ENCODE measurements at regions not wholly inside any gene's neighbourhood (a gene's known extent, or its start where the extent isn't known, plus 50 kb on each side); places are given as distances from the start of the nearest gene placed in this dataset.

DNA sequence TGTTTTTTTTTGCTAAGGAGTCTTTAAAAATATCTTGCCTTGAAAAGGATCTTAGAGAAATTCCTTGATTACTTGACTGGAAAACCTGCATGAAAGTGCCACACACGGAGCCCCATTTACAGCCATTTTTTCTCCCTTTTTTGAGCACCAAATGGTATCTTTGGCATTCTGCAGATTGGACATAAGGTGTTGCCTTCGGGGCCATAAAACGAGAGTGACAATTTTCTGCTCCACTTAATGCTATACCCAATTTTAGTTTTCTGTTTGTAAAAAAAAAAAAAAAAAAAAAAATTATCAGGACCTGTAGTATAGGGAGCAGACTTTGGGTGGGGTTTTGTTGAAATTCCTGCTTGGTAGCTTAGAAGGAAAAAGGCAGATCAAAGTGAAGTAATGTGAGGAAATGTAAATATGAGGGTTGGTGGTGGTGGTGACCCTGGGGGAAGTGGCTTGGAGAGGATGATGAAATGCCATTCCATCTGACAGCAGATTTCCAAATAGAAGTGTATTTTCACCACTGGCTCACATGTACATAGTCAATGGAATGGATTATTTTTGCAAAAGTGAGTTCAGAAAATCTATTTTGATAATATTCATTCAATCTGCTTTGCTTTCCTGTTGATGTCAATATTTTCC is 212.1 kb upstream of the SOX4 start:
- ATAC-seq (no peak), DNase-seq (no peak)
- Mint-ChIP-seq H3K36me3 (ENCODE audit: low read depth) (no peaks in the 10 kb centered on the region), H3K27ac (no peak overlapping the region), H3K4me1 (no peaks in the 10 kb centered on the region), H3K27me3 (peaks cover 4% of the 10 kb centered on the region), H3K4me3 (no peak overlapping the region), H3K9me3 (peaks cover 4% of the 10 kb centered on the region)

DNA sequence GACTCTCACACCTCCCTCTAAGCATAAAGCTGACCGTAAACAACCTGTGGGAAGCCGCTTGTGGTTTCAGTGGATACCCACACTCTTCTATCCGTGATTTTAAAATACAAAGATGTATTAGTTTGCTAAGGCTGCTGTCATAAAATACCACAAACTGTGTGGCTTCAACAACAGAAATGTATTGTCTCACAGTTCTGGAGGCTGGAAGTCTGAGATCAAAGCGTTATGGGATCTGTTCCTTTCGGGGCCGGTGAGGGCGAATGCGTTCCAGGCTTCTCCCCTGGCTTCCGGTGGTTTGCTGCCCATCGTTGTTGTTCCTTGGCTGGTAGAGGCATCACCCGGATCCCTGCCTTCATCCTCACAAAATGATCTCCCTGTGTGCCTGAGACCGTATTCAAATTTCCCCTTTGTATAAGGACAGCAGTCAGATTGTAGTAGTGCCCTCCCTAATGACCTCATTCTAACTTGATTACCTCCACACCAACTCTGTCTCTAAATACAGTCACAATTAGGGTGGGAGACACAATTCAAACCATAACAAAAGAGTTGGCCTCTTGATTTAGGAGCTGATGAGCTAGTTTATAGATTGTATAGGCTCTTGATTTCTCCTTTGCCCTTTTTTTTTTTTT is 210.6 kb upstream of the SOX4 start:
- Mint-ChIP-seq H3K27me3 (peaks cover 4% of the 10 kb centered on the region), H3K4me1 (no peaks in the 10 kb centered on the region), H3K36me3 (ENCODE audit: low read depth) (no peaks in the 10 kb centered on the region), H3K4me3 (no peak overlapping the region), H3K9me3 (peaks cover 4% of the 10 kb centered on the region), H3K27ac (no peak overlapping the region)
- no peak for ATAC-seq
- no peak for DNase-seq

DNA sequence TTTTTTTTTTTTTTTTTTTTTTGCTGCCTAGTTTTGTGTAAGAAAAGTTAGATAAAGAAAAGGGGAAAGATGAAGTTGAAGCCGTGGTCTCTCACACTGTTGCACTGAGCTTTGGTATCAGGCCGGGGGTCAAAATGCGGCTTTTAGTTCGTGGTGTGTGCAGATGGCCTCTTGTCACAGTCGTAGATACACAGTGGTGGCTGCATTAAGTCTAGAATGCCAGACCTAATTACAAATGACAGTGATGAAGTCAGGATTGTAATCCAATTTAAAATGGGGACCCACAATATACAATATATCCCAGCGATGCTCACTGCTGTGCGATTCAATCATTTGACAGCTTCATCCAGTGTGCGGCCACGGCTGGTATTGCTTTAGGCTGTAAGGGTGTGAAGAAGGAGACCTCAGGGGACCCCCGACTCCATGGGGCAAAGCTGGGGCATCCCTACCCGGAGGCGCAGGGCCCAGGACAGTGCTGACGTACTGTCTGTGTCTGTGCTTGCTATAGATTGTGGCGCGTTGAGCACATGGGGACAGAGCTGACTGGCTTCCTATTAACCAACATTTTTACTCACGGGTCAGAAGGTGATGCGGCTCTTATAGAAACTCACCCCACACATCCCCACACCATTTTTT is 210.0 kb upstream of the SOX4 start:
- H3K4me1 Mint-ChIP-seq: no peaks in the 10 kb centered on the region
- no peak overlapping the region for H3K4me3 Mint-ChIP-seq
- no peak for ATAC-seq

DNA sequence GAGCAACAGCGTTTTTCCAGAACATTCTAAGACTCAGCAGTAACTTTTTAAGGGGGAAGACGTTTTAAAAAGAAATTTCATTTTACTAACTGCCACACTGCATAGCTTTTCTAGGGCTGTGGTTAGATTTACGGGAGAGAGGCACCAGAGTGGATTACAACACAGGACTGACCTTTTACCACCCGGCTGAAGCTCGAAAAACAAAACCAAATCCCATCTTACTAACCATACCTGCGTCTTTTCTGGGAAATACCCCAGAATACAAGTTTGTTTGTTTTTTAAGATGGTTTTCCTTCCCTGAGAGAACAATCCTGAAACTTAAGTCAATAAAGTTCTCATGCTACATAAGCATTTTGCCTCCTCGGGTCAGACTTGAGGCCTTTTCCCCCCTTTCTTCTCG is 209.3 kb upstream of the SOX4 start:
- Mint-ChIP-seq H3K4me1 (no peaks in the 10 kb centered on the region), H3K36me3 (ENCODE audit: low read depth) (no peaks in the 10 kb centered on the region), H3K27ac (no peak overlapping the region), H3K9me3 (peaks cover 4% of the 10 kb centered on the region), H3K27me3 (peaks cover 4% of the 10 kb centered on the region), H3K4me3 (no peak overlapping the region)
- DNase-seq (no peak), ATAC-seq (no peak)

More for the DNA sequence above, 210.0 kb upstream of the SOX4 start:
- peaks cover 4% of the 10 kb centered on the region for H3K27me3 Mint-ChIP-seq
- H3K36me3 Mint-ChIP-seq (ENCODE audit: low read depth): no peaks in the 10 kb centered on the region
- peaks cover 4% of the 10 kb centered on the region for H3K9me3 Mint-ChIP-seq
- no peak for DNase-seq
- no peak overlapping the region for H3K27ac Mint-ChIP-seq

DNA sequence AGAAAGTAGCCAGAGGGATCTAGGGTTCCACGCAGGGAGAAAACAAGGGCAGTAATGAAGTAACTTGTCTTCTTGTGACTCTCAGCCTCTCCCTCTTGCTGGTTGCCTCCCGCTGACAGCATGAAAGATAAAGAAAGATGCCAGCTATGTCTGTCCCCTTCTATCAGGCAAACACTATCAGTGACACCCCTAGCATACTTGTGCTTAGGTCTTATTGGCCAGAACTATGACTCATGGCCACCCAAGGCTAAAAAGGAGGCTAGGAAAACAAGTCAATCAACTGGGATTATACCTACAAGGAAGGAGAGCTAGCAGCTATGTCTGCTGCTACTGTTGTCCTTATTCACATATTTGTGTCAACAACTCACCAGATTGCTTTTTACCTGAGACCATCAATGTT is 206.8 kb upstream of the SOX4 start:
- Mint-ChIP-seq H3K4me1 (no peaks in the 10 kb centered on the region), H3K27ac (no peak overlapping the region), H3K4me3 (no peak overlapping the region), H3K36me3 (ENCODE audit: low read depth) (no peaks in the 10 kb centered on the region), H3K27me3 (peaks cover 4% of the 10 kb centered on the region), H3K9me3 (peaks cover 4% of the 10 kb centered on the region)
- ATAC-seq: no peak
- DNase-seq: no peak

DNA sequence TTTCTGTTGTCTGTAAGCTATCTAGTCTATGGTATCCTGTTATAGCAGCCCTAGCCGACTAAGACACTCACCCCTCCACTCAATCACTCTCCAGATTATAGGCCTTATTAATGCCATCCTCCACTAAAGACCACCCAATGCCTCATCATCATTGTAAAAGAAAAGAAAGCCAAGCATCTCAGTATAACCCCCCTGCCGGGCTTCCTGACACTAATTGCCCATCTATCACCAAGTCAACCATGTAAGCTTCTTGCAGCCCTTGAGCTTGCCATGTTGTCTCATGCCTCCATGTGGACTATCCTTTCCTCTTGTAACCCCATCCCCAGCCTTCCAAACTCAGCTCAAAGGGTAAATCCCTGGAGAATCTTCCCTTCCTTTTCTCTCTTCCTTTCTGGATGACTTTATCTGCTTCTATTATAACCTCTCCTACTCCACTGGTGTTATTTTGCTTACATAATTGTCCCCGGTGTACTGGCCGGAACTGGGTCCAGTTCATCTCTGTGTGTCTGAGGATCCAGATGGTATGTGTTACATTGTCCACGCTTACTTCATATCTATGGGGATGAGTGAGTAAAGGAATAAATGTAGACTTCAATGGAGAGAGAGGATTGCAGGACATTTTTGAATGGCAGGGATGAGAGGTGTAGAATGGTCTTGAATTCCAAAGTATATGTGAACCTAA is 202.9 kb upstream of the SOX4 start:
- H3K27ac Mint-ChIP-seq: no peak overlapping the region
- no peaks in the 10 kb centered on the region for H3K36me3 Mint-ChIP-seq (ENCODE audit: low read depth)
- peaks cover 3% of the 10 kb centered on the region for H3K27me3 Mint-ChIP-seq
- H3K4me3 Mint-ChIP-seq: no peak overlapping the region
- peaks cover 1% of the 10 kb centered on the region for H3K9me3 Mint-ChIP-seq
- ATAC-seq (no peak), DNase-seq (no peak)
- H3K4me1 Mint-ChIP-seq: no peaks in the 10 kb centered on the region

DNA sequence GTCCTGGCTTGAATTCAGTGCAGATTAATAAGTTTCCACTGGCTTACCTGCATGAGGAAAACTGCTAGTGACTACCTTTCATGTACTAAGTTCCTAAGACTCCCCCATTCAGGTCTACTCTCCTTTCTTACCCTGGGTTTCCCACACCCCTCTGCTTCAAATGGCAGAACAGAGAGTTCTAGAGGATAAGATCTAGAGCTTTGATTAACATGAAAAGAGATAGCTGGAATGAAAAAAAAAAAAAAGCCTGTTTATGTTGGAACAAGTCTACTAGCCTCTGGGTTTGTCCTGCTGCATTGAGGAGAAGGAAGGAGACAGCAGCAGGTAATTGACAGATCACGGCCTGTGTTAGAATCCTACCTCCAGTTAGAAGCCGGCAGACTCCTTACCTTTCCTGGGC is 201.4 kb upstream of the SOX4 start:
- ATAC-seq (no peak), DNase-seq (no peak)
- no peaks in the 10 kb centered on the region for H3K9me3 Mint-ChIP-seq
- H3K4me1 Mint-ChIP-seq: no peaks in the 10 kb centered on the region
- no peak overlapping the region for H3K27ac Mint-ChIP-seq
- peaks cover 4% of the 10 kb centered on the region for H3K27me3 Mint-ChIP-seq
- H3K36me3 Mint-ChIP-seq (ENCODE audit: low read depth): no peaks in the 10 kb centered on the region
- no peak overlapping the region for H3K4me3 Mint-ChIP-seq

DNA sequence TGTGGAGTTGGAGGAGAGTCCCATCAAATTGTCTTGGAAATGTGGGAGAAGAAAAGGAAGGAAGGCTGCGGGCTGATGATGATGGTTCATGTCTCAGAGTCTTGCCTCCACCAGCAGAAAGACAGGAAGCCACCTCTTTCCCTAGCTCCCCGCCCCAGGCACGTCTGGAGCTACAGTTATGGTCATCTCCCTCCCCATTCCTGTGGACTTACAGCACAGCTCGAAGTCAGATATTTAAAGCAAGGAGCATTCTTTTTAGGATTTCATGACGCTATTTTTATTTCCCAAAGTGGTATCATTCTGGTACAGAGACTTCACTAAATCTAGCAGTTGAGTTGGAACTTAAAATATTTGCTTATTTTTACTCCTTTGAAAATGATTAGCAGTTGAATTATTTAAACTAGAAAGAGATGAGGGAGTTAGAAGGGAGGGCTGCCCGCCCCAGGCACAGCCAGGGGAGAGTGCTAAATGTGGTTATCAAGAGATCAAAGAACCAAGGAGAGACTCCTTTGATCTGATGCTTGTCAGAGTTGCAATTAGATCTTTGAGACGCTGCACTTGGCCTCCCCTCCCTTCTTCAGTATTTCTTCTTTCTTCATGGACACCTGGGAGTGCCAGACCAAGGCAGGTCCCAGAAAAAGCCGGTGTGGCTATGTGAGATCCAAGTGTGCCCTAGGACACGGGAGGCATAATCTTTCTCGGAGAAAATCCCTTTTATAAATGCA is 199.9 kb upstream of the SOX4 start:
- Mint-ChIP-seq H3K27me3 (peaks cover 4% of the 10 kb centered on the region), H3K36me3 (ENCODE audit: low read depth) (no peaks in the 10 kb centered on the region), H3K27ac (no peak overlapping the region), H3K4me3 (no peak overlapping the region), H3K9me3 (no peaks in the 10 kb centered on the region), H3K4me1 (no peaks in the 10 kb centered on the region)
- ATAC-seq (no peak), DNase-seq (no peak)

DNA sequence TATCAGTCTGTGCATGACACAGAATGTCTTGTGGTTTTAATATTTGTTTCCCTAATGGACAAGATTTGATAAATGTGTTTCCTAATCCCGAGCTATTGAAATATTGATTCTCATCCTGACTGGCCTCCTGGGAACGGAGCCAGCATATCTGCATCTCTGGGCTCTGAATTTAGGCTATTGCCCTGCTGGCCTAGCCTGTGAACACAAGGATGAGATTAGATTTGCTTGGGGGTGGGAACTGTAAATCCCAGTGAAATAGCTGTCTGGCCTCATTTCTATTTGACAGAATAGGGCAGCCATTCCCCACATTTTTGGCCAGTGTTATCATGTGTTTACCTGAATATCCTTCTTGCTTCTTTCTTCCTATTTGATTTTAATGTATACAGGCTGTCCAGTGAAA is 198.4 kb upstream of the SOX4 start:
- no peaks in the 10 kb centered on the region for H3K9me3 Mint-ChIP-seq
- ATAC-seq: no peak
- no peak overlapping the region for H3K27ac Mint-ChIP-seq
- H3K4me1 Mint-ChIP-seq: no peaks in the 10 kb centered on the region
- no peaks in the 10 kb centered on the region for H3K36me3 Mint-ChIP-seq (ENCODE audit: low read depth)
- no peak for DNase-seq
- peaks cover 4% of the 10 kb centered on the region for H3K27me3 Mint-ChIP-seq
- H3K4me3 Mint-ChIP-seq: no peak overlapping the region

DNA sequence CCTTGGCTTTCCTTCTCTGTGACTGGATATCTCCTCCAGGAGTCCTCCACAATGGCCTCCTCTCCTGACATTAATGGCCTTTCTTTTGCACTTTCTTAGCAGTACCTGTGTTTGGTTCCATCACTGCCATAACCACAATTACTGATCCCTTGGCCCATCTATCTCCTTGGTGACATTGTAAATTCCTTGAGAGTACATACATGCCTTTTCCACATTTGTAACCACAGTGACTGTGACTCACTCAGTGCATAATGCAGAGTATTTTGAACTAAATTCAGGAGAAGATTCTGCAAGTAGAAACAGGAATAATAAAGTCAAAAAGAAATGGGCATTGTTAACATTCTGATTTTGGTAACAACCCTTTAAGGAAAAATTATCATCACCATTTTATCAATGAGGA is 197.2 kb upstream of the SOX4 start:
- Mint-ChIP-seq H3K4me1 (no peaks in the 10 kb centered on the region), H3K36me3 (ENCODE audit: low read depth) (no peaks in the 10 kb centered on the region), H3K4me3 (no peak overlapping the region), H3K9me3 (no peaks in the 10 kb centered on the region), H3K27ac (no peak overlapping the region), H3K27me3 (peaks cover 4% of the 10 kb centered on the region)
- ATAC-seq: no peak
- DNase-seq: no peak

DNA sequence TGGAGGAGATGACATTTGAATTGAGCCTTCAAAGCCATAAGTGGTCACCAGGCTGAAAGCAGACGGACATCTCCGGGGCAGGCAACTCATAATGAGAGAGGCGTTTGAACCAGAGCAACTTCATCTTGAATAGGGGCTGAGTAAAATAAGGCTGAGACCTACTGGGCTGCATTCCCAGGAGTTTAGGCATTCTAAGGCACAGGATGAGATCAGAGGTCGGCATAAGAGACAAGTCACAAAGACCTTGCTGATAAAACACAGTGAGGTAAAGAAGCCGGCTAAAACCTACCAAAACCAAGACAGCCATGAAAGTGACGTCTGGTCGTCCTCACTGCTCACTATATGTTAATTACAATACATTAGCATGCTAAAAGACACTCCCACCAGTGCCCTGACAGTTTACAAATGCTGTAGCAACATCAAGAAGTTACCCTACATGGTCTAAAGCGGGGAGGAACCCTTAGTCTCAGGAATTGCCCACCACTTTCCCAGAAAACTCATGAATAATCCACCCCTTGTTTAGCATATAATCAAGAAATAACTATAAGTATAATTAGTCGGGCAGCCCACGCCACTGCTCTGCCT is 194.7 kb upstream of the SOX4 start:
- Mint-ChIP-seq H3K4me1 (no peaks in the 10 kb centered on the region), H3K9me3 (no peaks in the 10 kb centered on the region), H3K4me3 (no peak overlapping the region), H3K27me3 (peaks cover 2% of the 10 kb centered on the region), H3K27ac (no peak overlapping the region), H3K36me3 (ENCODE audit: low read depth) (no peaks in the 10 kb centered on the region)
- ATAC-seq (no peak), DNase-seq (no peak)

DNA sequence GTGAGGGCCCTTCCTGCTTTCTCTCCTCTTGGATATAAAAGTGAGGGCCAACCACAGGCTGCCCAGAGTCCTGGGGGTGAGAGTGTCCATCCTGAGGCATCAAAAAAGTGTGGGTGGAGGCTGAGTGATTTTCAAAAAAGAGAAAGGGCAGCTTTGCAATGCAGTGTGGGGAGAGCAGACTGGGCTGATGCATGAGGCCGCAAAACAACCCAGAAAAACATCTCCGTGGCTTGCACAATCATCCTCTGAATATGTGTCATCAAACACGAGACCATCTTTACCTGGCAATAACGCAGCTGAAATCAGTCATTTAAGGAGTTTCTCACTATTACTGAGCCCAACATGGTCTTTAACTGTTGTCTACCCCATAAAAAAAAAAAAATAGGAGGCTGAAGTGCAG is 191.2 kb upstream of the SOX4 start:
- Mint-ChIP-seq H3K27ac (no peak overlapping the region), H3K27me3 (no peaks in the 10 kb centered on the region), H3K36me3 (ENCODE audit: low read depth) (no peaks in the 10 kb centered on the region), H3K9me3 (no peaks in the 10 kb centered on the region), H3K4me1 (no peaks in the 10 kb centered on the region), H3K4me3 (no peak overlapping the region)
- DNase-seq: peak; percentile 9
- ATAC-seq: peak; percentile 67

DNA sequence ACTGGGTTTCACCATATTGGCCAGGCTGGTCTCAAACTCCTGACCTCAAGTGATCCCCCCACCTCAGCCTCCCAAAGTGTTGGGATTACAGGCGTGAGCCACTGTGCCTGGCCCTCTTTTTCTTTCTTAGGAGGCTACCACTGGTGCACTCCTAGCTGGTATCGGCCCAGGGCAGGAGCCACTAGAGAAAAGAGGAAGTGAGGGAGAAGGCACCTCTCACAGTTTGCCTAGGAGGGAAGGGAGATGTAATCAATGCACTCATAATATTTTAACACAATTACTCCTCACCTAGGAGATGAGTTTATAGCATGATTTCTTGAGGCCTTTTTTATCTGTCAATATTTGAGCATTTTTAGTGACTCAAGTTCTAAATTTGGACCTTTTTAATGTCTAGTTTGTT is 189.0 kb upstream of the SOX4 start:
- Mint-ChIP-seq H3K4me1 (no peaks in the 10 kb centered on the region), H3K27me3 (no peaks in the 10 kb centered on the region), H3K4me3 (no peak overlapping the region), H3K9me3 (no peaks in the 10 kb centered on the region), H3K36me3 (ENCODE audit: low read depth) (no peaks in the 10 kb centered on the region), H3K27ac (no peak overlapping the region)
- ATAC-seq (no peak), DNase-seq (no peak)

DNA sequence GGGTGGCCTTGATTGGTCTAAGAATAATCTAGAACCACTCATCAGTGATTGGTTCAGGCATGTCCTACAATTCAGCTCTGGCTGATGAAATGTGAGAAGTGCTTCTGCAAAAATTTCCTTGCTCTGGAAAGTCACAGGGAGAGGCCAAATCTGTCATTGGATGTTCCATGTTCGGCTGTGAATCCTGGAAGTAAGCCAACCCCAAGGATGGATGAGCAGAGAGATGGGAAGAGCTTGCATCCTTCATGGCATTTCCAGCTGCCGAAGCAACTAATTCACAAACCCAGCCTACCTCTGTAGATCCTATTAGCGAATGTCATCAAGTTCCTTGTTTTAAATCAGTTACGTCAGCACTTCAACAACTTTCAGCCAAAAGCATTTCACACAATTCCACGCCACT is 187.2 kb upstream of the SOX4 start:
- H3K27me3 Mint-ChIP-seq: no peaks in the 10 kb centered on the region
- no peaks in the 10 kb centered on the region for H3K9me3 Mint-ChIP-seq
- no peaks in the 10 kb centered on the region for H3K36me3 Mint-ChIP-seq (ENCODE audit: low read depth)
- H3K4me3 Mint-ChIP-seq: no peak overlapping the region
- ATAC-seq (no peak), DNase-seq (no peak)
- no peaks in the 10 kb centered on the region for H3K4me1 Mint-ChIP-seq
- H3K27ac Mint-ChIP-seq: no peak overlapping the region
